GM12892 (cell line): ENCODE measurements at regions not wholly inside any gene's neighbourhood (a gene's known extent, or its start where the extent isn't known, plus 50 kb on each side); places are given as distances from the start of the nearest gene placed in this dataset.

Experiments used
- POLR2A ChIP-seq: IDR thresholded peaks from 2 replicates; pipeline ENCODE4 v1.6.1; 2011; ENCODE audit warnings: low read depth, low read length, control low read depth
- POLR2AphosphoS5 ChIP-seq: IDR thresholded peaks from 2 replicates; pipeline ENCODE4 v1.6.1; 2011; ENCODE audit warnings: low read depth, low read length, control low read depth

GRCh38 chr16:16905850-16906249, 526.9 kb downstream of the NPIPA7 start:
- no peak for TF ChIP-seq POLR2AphosphoS5
- TF ChIP-seq POLR2A = no peak
